ENCODE measurements at regions not wholly inside any gene's neighbourhood (a gene's known extent, or its start where the extent isn't known, plus 50 kb on each side); places are given as distances from the start of the nearest gene placed in this dataset.
"Not testable (repeated sequence)": the region's sequence is repeated elsewhere in the genome, so short reads cannot be mapped to it uniquely, and the experiment has no call there.

GRCh38 chr6:5824382-5824983 lies 182.2 kb downstream of the NRN1 start:
- TF ChIP-seq POLR2AphosphoS5 (IDR thresholded peaks at IDR 0.05; ENCODE audit: borderline replicate concordance, low read depth, low read length); EZH2 (IDR thresholded peaks at IDR 0.05); FOXP2 (optimal IDR thresholded peaks at IDR 0.05; ENCODE audit: control extremely low read depth, extremely low read length, insufficient read depth): not testable (repeated sequence)
